MCF 10A (cell line): ENCODE measurements at regions not wholly inside any gene's neighbourhood (a gene's known extent, or its start where the extent isn't known, plus 50 kb on each side); places are given as distances from the start of the nearest gene placed in this dataset.
A peak's percentile ranks its signal among the peaks of the same experiment; 100 is the strongest.

Experiments used
- BruUV-seq: library from RNA; stranded (reverse); fragments of 400-500 nt; replicated peaks from 2 replicates; lab custom pipeline; 2021; lab: Mats Ljungman, UMichigan
- CTCF ChIA-PET: fragments of 300-600 bp; sonication (Branson Sonifier 250); formaldehyde crosslinking; extraction: SDS; loops from one replicate; lab custom pipeline; 2021; ENCODE audit warnings: antibody characterized with exemption, inconsistent platforms; lab: Yijun Ruan, JAX
- POLR2A ChIA-PET: fragments of 300-600, 350-650 bp; sonication (Branson Sonifier 250); formaldehyde crosslinking; extraction: SDS; loops from one replicate; lab custom pipeline; 2020; ENCODE audit warnings: antibody characterized with exemption, inconsistent platforms; lab: Yijun Ruan, JAX
- DNase-seq: peaks from one replicate; pipeline ENCODE4 v3.0.0-alpha.2; 2018; ENCODE audit not compliant: unreplicated experiment
- H3K27ac Mint-ChIP-seq: one replicate; pipeline ENCODE4 v1.8.0; 2022; ENCODE audit warnings: mild to moderate bottlenecking, low read depth, mixed read lengths; ENCODE audit not compliant: unreplicated experiment
- H3K27me3 Mint-ChIP-seq: one replicate; pipeline ENCODE4 v1.8.0; 2022; ENCODE audit warnings: mixed read lengths; ENCODE audit not compliant: insufficient read depth, unreplicated experiment
- H3K36me3 Mint-ChIP-seq: one replicate; pipeline ENCODE4 v1.8.0; 2022; ENCODE audit warnings: mild to moderate bottlenecking, moderate library complexity, mixed read lengths; ENCODE audit not compliant: insufficient read depth, unreplicated experiment
- H3K4me1 Mint-ChIP-seq: one replicate; pipeline ENCODE4 v1.8.0; 2022; ENCODE audit warnings: mixed read lengths; ENCODE audit not compliant: insufficient read depth, unreplicated experiment
- H3K4me3 Mint-ChIP-seq: one replicate; pipeline ENCODE4 v1.8.0; 2022; ENCODE audit warnings: mild to moderate bottlenecking, moderate library complexity, mixed read lengths; ENCODE audit not compliant: unreplicated experiment
- H3K9me3 Mint-ChIP-seq: one replicate; pipeline ENCODE4 v1.8.0; 2022; ENCODE audit warnings: mixed read lengths; ENCODE audit not compliant: unreplicated experiment
- CTCF ChIP-seq: fragments of 200-600 bp; IDR thresholded peaks from one replicate; pipeline ENCODE4 v1.8.0; 2022; ENCODE audit warnings: antibody characterized with exemption, mild to moderate bottlenecking; ENCODE audit not compliant: unreplicated experiment
- intact Hi-C: fragments of 100-400 bp; cut with micrococcal nuclease; formaldehyde crosslinking; loops from 2 replicates; pipeline ENCODE4 v1.14.1; 2022

- POLR2A ChIA-PET = interaction anchor here (0.7 to 2.0 kb wide), 5 partner anchors 8 to 31 kb away, joined by 3 to 6 read pairs (median 5); no protein-coding TSS in a partner anchor
Measured at GRCh38 chr3:159757341-159758060, 231.1 kb upstream of the IL12A start.

GRCh38 chr3:159760046-159760445 is 228.6 kb upstream of the IL12A start:
- Mint-ChIP-seq H3K27ac (no peak overlapping the region), H3K36me3 (no peaks in the 10 kb centered on the region), H3K4me1 (peaks cover 33% of the 10 kb centered on the region), H3K27me3 (no peaks in the 10 kb centered on the region), H3K4me3 (no peak overlapping the region), H3K9me3 (no peaks in the 10 kb centered on the region)
- no peak for TF ChIP-seq CTCF
- intact Hi-C loops = no loop called here
- no peak for DNase-seq
- ChIA-PET POLR2A (interaction anchor here (1.4 to 10.3 kb wide), 2 partner anchors 24 to 37 kb away, joined by 6 to 212 read pairs; no protein-coding TSS in a partner anchor), CTCF (interaction anchor here (1.0 to 4.9 kb wide), 3 partner anchors 27 to 46 kb away, joined by 3 to 53 read pairs (median 4); no protein-coding TSS in a partner anchor)
- BruUV-seq = no TSS peak

More at GRCh38 chr3:159757341-159758060, 231.1 kb upstream of the IL12A start:
- DNase-seq = no peak
- Mint-ChIP-seq H3K27me3 (no peaks in the 10 kb centered on the region), H3K4me1 (peaks cover 26% of the 10 kb centered on the region), H3K4me3 (no peak overlapping the region), H3K36me3 (no peaks in the 10 kb centered on the region), H3K27ac (peak overlapping the region; percentile 8), H3K9me3 (peaks cover 5% of the 10 kb centered on the region)
- CTCF ChIA-PET = interaction anchor here (0.6 to 0.9 kb wide), 6 partner anchors 18 to 493 kb away, joined by 3 to 4 read pairs (median 4); no protein-coding TSS in a partner anchor
- no TSS peak for BruUV-seq
- TF ChIP-seq CTCF = no peak
- intact Hi-C loops = no loop called here

- peak overlapping the region; percentile 90 for H3K27ac Mint-ChIP-seq
- TF ChIP-seq CTCF = no peak
- ChIA-PET POLR2A (interaction anchor here (0.6 to 10.3 kb wide), 9 partner anchors 9 to 239 kb away, joined by 3 to 212 read pairs (median 4); no protein-coding TSS in a partner anchor), CTCF (interaction anchor here (0.5 to 4.9 kb wide), 15 partner anchors 9 to 652 kb away, joined by 3 to 53 read pairs (median 3); no protein-coding TSS in a partner anchor)
- BruUV-seq = no TSS peak
- intact Hi-C loops = no loop called here
- H3K9me3 Mint-ChIP-seq = no peaks in the 10 kb centered on the region
- peak overlapping the region; percentile 32 for H3K4me3 Mint-ChIP-seq
- no peaks in the 10 kb centered on the region for H3K36me3 Mint-ChIP-seq
- peak; percentile 59 for DNase-seq
- no peaks in the 10 kb centered on the region for H3K27me3 Mint-ChIP-seq
- peaks cover 40% of the 10 kb centered on the region for H3K4me1 Mint-ChIP-seq
Measured at GRCh38 chr3:159761369-159761768, 227.3 kb upstream of the IL12A start.
